H9 (cell line): ENCODE measurements at regions not wholly inside any gene's neighbourhood (a gene's known extent, or its start where the extent isn't known, plus 50 kb on each side); places are given as distances from the start of the nearest gene placed in this dataset.

Experiments
- DNase-seq: peaks from one replicate; pipeline ENCODE4 v3.0.0-alpha.2; 2017
- H2AFZ ChIP-seq: one replicate; pipeline ENCODE4 v1.6.1; 2013; ENCODE audit warnings: mild to moderate bottlenecking, low read length, control low read depth, moderate library complexity
- H2AK5ac ChIP-seq: 2 replicates; pipeline ENCODE4 v1.6.1; 2013; ENCODE audit warnings: low read length, control low read depth, mixed read lengths; ENCODE audit not compliant: insufficient read length
- H2BK120ac ChIP-seq: one replicate; pipeline ENCODE4 v1.6.1; 2013; ENCODE audit warnings: low read depth, mild to moderate bottlenecking, low read length, control low read depth, inconsistent platforms; ENCODE audit not compliant: poor library complexity, severe bottlenecking
- H2BK12ac ChIP-seq: 2 replicates; pipeline ENCODE4 v1.6.1; 2013; ENCODE audit warnings: low read length, control low read depth, mixed read lengths, low read depth; ENCODE audit not compliant: insufficient read length
- H2BK15ac ChIP-seq: 2 replicates; pipeline ENCODE4 v1.6.1; 2013; ENCODE audit warnings: low read depth, low read length, control low read depth
- H2BK20ac ChIP-seq: one replicate; pipeline ENCODE4 v1.6.1; 2013; ENCODE audit warnings: low read depth, mild to moderate bottlenecking, low read length, control low read depth, inconsistent platforms; ENCODE audit not compliant: poor library complexity, severe bottlenecking
- H2BK5ac ChIP-seq: 2 replicates; pipeline ENCODE4 v1.6.1; 2013; ENCODE audit warnings: low read length, control low read depth, mixed read lengths; ENCODE audit not compliant: insufficient read length
- H3K14ac ChIP-seq: 2 replicates; pipeline ENCODE4 v1.6.1; 2013; ENCODE audit warnings: low read length, control low read depth; ENCODE audit not compliant: insufficient read depth
- H3K18ac ChIP-seq: 2 replicates; pipeline ENCODE4 v1.6.1; 2013; ENCODE audit warnings: low read depth, mild to moderate bottlenecking, mixed read lengths, low read length, control low read depth; ENCODE audit not compliant: insufficient read length
- H3K23ac ChIP-seq: 2 replicates; pipeline ENCODE4 v1.6.1; 2013; ENCODE audit warnings: low read length, control low read depth, mixed read lengths, low read depth; ENCODE audit not compliant: insufficient read length
- H3K23me2 ChIP-seq: 2 replicates; pipeline ENCODE4 v1.6.1; 2013; ENCODE audit warnings: low read depth, mild to moderate bottlenecking, mixed read lengths, low read length, control low read depth; ENCODE audit not compliant: insufficient read length, poor library complexity, severe bottlenecking
- H3K27ac ChIP-seq: 2 replicates; pipeline ENCODE4 v1.5.1; 2013; ENCODE audit warnings: low read length, control low read depth, mixed read lengths, low read depth; ENCODE audit not compliant: insufficient read length
- H3K27me3 ChIP-seq: 2 replicates; pipeline ENCODE4 v1.6.1; 2013; ENCODE audit warnings: low read length, control low read depth, inconsistent platforms; ENCODE audit not compliant: insufficient read depth
- H3K4ac ChIP-seq: 2 replicates; pipeline ENCODE4 v1.6.1; 2013; ENCODE audit warnings: low read depth, mild to moderate bottlenecking, control low read depth, inconsistent platforms, low read length, moderate library complexity
- H3K4me1 ChIP-seq: 2 replicates; pipeline ENCODE4 v1.6.1; 2013; ENCODE audit warnings: low read length, control low read depth, inconsistent platforms; ENCODE audit not compliant: insufficient read depth
- H3K4me2 ChIP-seq: 2 replicates; pipeline ENCODE4 v1.6.1; 2013; ENCODE audit warnings: low read length, control low read depth, mixed read lengths; ENCODE audit not compliant: insufficient read length, insufficient read depth
- H3K56ac ChIP-seq: 2 replicates; pipeline ENCODE4 v1.6.1; 2013; ENCODE audit warnings: low read depth, mild to moderate bottlenecking, mixed read lengths, low read length, control low read depth; ENCODE audit not compliant: insufficient read length
- H3K79me1 ChIP-seq: 2 replicates; pipeline ENCODE4 v1.6.1; 2013; ENCODE audit warnings: low read depth, mild to moderate bottlenecking, moderate library complexity, low read length, control low read depth, inconsistent platforms; ENCODE audit not compliant: insufficient read depth, poor library complexity, severe bottlenecking
- H3K79me2 ChIP-seq: 2 replicates; pipeline ENCODE4 v1.6.1; 2013; ENCODE audit warnings: low read length, control low read depth, inconsistent platforms; ENCODE audit not compliant: insufficient read depth
- H3K9ac ChIP-seq: 2 replicates; pipeline ENCODE4 v1.6.1; 2013; ENCODE audit warnings: low read length, control low read depth, mixed read lengths; ENCODE audit not compliant: insufficient read length; ENCODE audit errors: extremely low read depth
- H3K9me3 ChIP-seq: one replicate; pipeline ENCODE4 v1.6.1; 2013; ENCODE audit warnings: low read depth, low read length, inconsistent platforms; ENCODE audit not compliant: control insufficient read depth
- H3T11ph ChIP-seq: one replicate; pipeline ENCODE4 v1.6.1; 2013; ENCODE audit warnings: mild to moderate bottlenecking, low read length, control low read depth, inconsistent platforms
- H4K20me1 ChIP-seq: one replicate; pipeline ENCODE4 v1.6.1; 2013; ENCODE audit not compliant: control insufficient read depth, insufficient read length, insufficient read depth
- H4K5ac ChIP-seq: 2 replicates; pipeline ENCODE4 v1.6.1; 2013; ENCODE audit warnings: low read depth, mild to moderate bottlenecking, mixed read lengths, low read length, control low read depth; ENCODE audit not compliant: insufficient read length
- H4K8ac ChIP-seq: replicated peaks from 2 replicates; pipeline ENCODE4 v1.6.1; 2013; ENCODE audit warnings: low read length, control low read depth, mixed read lengths, low read depth; ENCODE audit not compliant: insufficient read length
- H4K91ac ChIP-seq: 2 replicates; pipeline ENCODE4 v1.6.1; 2013; ENCODE audit warnings: low read depth, mild to moderate bottlenecking, moderate library complexity, mixed read lengths, low read length, control low read depth; ENCODE audit not compliant: insufficient read length
- H3K27ac Mint-ChIP-seq, 3 experiments: 2 replicates in 2 of 3; 3 replicates in 1 of 3; pipeline ENCODE4 v1.8.0; 2020 to 2021; ENCODE audit warnings: mixed read lengths in 3 of 3, mild to moderate bottlenecking in 1 of 3, moderate library complexity in 1 of 3
- H3K27me3 Mint-ChIP-seq: 2 replicates; pipeline ENCODE4 v1.8.0; 2021; ENCODE audit warnings: low read depth, mild to moderate bottlenecking, moderate library complexity, mixed read lengths
- H3K36me3 Mint-ChIP-seq, 3 experiments: 2 replicates in 2 of 3; 3 replicates in 1 of 3; pipeline ENCODE4 v1.8.0; 2020 to 2021; ENCODE audit warnings: low read depth in 3 of 3, mixed read lengths in 3 of 3; ENCODE audit not compliant: insufficient read depth in 1 of 3
- H3K4me1 Mint-ChIP-seq, 2 experiments: 2 replicates each; pipeline ENCODE4 v1.8.0; 2020; ENCODE audit warnings: mixed read lengths in 2 of 2
- H3K4me3 Mint-ChIP-seq, 2 experiments: 2 replicates in 1 of 2; 3 replicates in 1 of 2; pipeline ENCODE4 v1.8.0; 2020 to 2021; ENCODE audit warnings: mild to moderate bottlenecking in 2 of 2, mixed read lengths in 2 of 2, moderate library complexity in 1 of 2
- H3K9me3 Mint-ChIP-seq, 2 experiments: 2 replicates in 1 of 2; 3 replicates in 1 of 2; pipeline ENCODE4 v1.8.0; 2020; ENCODE audit warnings: mild to moderate bottlenecking in 2 of 2, mixed read lengths in 2 of 2, moderate library complexity in 1 of 2
- WGBS: extraction: QIAGEN DNeasy Blood & Tissue Kit; methylation state at CpG from one replicate; pipeline ENCODE4 v1.1.7; 2013; ENCODE audit warnings: missing lambda C conversion rate, low lambda C conversion rate, mixed read lengths; ENCODE audit not compliant: insufficient read length; ENCODE audit errors: extremely low coverage; 5-methylcytosine and 5-hydroxymethylcytosine counted together
- TF ChIP-seq, protein P1 (sequence below): fragments of 200-600 bp; sonication (generic); conservative IDR thresholded peaks from 3 replicates; pipeline ENCODE4 v1.8.0; 2021; ENCODE audit warnings: antibody characterized with exemption, mild to moderate bottlenecking

DNA sequence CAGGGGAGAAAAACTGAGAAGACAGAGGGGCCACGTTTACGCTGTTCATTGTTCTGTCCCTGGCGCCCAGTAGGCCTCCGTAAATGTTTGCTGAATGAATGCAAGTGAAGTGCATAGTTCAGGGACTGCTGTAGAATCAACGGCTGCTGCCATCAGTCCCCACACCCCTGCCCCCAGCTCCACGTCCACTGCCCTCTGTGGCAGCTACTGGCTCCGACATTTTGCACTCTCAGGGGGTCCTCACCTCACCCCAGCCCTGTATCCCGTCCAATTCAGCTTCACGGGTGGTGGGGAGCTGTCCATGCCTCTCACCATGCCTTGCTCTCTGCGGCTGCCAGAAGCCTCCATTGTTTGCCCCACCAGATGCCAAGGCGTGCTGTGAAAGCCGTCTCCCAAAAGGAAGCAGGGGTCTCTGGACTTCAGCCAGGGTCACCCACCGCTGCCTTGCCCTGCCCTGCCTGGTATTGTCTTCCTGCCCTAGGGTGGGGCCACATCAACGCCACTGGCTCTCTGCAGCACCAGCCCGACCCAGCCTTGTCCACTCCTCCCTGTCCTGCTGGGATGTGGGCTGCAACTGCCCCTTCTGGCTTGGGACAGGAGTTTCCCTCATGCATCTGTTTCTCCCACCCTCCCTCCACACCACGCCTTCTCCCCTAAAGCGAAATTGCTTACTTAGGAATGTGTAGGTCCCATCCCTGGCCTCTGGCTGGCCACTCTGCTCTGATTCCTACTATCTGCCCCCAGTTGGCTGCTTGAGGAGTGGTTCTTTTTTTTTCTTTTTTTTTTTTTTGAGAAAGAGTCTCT, 86.0 kb downstream of the RHOB start:
- Mint-ChIP-seq H3K9me3 (no peaks in the 10 kb centered on the region), H3K4me3 (no peak overlapping the region), H3K36me3 (no peaks in the 10 kb centered on the region), H3K4me1 (peaks cover 37 to 46% of the 10 kb centered on the region in 2 experiments), H3K27me3 (peaks cover 5% of the 10 kb centered on the region), H3K27ac (no peak overlapping the region; a peak in 1 of 7 replicates)
- H3T11ph ChIP-seq: no peak overlapping the region
- H3K23me2 ChIP-seq: no peaks in the 10 kb centered on the region
- H3K4me2 ChIP-seq: no peak overlapping the region
- H3K9ac ChIP-seq: no peak overlapping the region
- H2BK20ac ChIP-seq: no peak overlapping the region
- no peak overlapping the region for H4K91ac ChIP-seq
- no peak overlapping the region for H2BK15ac ChIP-seq
- no peak overlapping the region for H2AK5ac ChIP-seq
- no peaks in the 10 kb centered on the region for H3K27me3 ChIP-seq
- H4K20me1 ChIP-seq: no peaks in the 10 kb centered on the region
- no peak overlapping the region for H3K27ac ChIP-seq
- H2BK5ac ChIP-seq: no peak overlapping the region
- H3K4ac ChIP-seq: no peak overlapping the region
- H2BK120ac ChIP-seq: no peak overlapping the region
- no peak overlapping the region for H4K5ac ChIP-seq
- peak; percentile 55 for DNase-seq
- peaks cover 6% of the 10 kb centered on the region; the same call in 1 of the 2 replicates for H3K4me1 ChIP-seq
- H3K18ac ChIP-seq: peak overlapping the region; percentile 1
- no peak overlapping the region for H3K23ac ChIP-seq
- H3K79me1 ChIP-seq: no peaks in the 10 kb centered on the region
- no peak overlapping the region for H2AFZ ChIP-seq
- H3K79me2 ChIP-seq: no peaks in the 10 kb centered on the region
- no CpG with 5 or more reads among the region's 17 CpGs for WGBS
- 0 out of 2 replicates have a peak overlapping the region, but pooled peaks have one; percentile 16 for H3K14ac ChIP-seq
- no peak overlapping the region for H3K56ac ChIP-seq
- H2BK12ac ChIP-seq: no peak overlapping the region
- no peak overlapping the region for H4K8ac ChIP-seq
- H3K9me3 ChIP-seq: no peaks in the 10 kb centered on the region
- TF ChIP-seq, protein P1, sequence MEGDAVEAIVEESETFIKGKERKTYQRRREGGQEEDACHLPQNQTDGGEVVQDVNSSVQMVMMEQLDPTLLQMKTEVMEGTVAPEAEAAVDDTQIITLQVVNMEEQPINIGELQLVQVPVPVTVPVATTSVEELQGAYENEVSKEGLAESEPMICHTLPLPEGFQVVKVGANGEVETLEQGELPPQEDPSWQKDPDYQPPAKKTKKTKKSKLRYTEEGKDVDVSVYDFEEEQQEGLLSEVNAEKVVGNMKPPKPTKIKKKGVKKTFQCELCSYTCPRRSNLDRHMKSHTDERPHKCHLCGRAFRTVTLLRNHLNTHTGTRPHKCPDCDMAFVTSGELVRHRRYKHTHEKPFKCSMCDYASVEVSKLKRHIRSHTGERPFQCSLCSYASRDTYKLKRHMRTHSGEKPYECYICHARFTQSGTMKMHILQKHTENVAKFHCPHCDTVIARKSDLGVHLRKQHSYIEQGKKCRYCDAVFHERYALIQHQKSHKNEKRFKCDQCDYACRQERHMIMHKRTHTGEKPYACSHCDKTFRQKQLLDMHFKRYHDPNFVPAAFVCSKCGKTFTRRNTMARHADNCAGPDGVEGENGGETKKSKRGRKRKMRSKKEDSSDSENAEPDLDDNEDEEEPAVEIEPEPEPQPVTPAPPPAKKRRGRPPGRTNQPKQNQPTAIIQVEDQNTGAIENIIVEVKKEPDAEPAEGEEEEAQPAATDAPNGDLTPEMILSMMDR: no peak
